ENCODE measurements at regions not wholly inside any gene's neighbourhood (a gene's known extent, or its start where the extent isn't known, plus 50 kb on each side); places are given as distances from the start of the nearest gene placed in this dataset.

DNA sequence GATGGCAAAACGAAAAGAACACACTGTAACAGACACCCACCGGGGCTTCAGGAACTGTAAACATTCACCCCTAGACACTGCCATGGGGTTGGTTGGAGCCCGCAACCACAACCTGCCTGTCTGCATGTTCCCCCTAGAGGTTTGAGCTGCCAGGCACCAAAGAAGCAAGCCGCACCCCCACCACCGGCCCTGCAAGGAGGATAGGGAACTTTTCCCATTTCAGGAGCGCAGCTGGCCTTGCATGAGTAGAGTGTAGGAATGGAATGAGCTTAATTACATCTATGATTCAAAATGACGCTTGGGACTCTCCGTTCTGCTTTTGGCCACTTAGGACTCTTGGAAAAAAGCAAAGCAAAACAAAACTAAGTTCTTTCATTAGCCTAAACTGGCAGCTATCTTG is 243.6 kb upstream of the CTSO start:
- no peak for DNase-seq

- DNase-seq: no peak
Measured at GRCh38 chr4:156196722-156197121, 243.1 kb upstream of the CTSO start.

DNA sequence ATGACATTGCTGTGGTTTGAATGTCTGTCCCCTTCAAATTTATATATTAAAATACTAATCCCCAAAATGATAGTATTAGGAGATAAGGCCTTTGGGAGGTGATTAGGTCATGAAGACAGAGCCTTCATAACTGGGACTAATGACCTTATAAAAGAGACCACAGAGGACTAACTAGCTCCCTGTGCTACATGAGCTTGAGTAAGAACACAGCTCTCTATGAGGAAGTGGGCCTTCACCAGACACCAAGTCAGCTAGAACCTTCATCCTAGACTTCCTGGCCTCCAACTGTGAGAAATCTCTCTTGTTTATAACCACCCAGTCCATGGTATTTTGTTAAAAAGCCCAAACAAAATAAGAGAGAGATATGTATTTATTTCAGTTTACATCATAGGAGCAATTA is 242.2 kb upstream of the CTSO start:
- no peak for DNase-seq

- DNase-seq: no peak
Measured at GRCh38 chr4:156194896-156195295, 241.2 kb upstream of the CTSO start.

GRCh38 chr4:156193800-156194199 is 240.1 kb upstream of the CTSO start:
- DNase-seq: no peak

GRCh38 chr4:156193106-156193505 is 239.4 kb upstream of the CTSO start:
- no peak for DNase-seq

GRCh38 chr4:156192033-156192432 is 238.4 kb upstream of the CTSO start:
- no peak for DNase-seq

DNA sequence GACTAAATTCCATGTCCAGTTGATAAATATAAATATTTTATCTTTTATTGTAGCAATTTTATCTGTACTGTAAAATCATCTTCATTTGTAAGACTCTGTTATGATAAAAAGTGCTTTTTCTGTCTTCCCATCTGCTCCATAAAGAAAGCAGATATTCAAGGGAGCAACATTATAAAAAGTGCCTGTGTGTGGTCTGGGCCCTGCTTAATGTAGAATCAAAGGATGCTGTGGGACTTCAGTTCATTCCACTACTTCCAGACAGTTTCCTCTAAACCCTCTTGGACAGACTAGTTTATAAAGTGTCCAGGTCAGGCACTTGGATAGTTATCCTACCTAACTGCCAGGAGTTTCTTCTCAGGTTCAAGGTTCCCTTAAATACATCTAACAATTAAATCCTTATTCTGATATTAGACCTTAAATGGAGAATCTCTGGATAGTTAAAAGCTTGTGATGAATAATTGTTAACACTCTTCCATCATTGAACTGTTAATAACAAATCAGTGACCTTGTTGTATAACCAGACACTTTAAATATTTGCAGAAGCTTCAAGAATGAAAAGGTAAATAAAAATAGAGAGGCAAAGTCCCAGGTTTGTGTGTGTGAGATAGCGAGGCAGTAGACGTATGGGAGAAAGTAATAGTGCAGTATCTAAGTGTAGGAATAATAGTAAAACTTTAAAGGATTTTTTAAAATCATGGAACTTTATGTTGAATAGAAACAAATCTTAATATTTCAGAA is 237.5 kb upstream of the CTSO start:
- no peak for DNase-seq

GRCh38 chr4:156190615-156191014 is 236.9 kb upstream of the CTSO start:
- DNase-seq: no peak

DNA sequence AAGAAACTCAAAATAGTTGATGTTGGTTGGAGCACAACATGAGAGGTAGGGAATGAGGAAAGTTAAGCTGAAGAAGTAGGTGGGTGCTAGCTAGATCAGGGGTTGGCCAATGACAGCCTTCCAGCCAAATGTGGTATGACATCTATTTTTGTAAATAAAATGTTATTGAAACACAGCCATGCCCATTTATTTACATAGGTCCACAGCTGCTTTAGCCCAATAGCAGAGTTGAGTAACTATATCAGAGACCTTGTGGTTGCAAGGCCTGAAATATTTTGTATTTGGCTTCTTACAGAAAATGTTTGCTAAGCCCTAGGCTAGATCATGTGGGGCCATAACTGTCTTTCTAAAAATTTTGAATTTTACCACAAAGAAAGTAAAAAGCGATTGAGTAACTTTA is 234.9 kb upstream of the CTSO start:
- DNase-seq: no peak

DNA sequence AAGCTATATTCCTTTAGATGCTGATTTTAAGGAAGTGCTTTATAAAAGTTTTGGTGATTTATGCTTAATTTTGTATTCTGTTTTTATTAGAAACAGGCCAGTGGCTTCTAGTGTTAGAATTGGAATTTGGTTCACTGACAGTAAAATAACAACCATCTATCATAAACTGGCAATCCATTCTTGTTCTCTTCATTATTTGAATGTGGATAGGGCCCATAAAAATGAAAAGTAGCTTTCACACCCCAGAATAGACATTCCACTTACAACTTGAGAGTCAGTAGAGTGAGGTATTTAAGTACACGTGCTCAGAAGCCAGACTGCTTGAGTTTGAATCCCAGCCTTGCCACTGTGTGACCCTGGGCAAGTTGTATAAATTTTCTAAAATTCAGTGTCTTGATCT is 232.4 kb upstream of the CTSO start:
- DNase-seq: no peak

- no peak for DNase-seq
Measured at GRCh38 chr4:156185514-156186055, 231.9 kb upstream of the CTSO start.

GRCh38 chr4:156182269-156182668 is 228.6 kb upstream of the CTSO start:
- no peak for DNase-seq

DNA sequence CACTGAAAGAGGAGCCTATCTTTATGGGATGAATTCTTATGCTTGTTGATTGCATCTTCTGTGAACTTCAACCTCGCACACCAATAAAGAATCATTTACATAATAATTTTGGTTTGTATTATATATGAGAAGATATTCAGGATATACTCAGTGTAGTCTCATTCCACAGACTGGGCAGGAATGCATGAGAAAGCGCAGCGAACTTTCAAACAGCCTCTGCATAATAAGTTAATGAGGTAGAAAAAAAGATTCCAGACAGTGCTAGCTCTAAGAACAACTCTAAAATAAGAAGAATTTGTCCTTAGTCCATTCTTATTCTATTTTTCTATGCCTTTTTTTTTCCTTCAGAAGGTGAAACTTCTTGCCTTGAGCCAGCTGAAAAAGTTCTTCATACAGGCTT is 224.3 kb upstream of the CTSO start:
- DNase-seq: no peak

DNA sequence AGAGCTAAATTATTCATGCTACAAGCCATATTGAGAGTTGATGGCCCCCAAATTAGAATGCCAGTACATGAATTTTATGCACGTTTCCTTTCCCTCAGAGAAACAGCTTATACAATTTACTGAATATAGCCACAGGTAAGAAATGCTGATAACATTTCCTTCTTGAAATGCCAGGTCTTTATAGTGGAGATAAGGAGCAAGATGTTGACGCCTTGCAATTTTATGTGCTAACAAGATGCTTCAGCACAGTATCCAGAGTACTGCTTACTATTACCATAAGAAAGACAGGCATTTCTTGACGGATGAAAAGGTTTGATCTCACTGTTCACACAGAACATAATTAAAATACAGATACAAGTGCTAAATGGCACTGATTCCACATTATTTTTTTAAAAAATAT is 223.2 kb upstream of the CTSO start:
- DNase-seq: no peak

DNA sequence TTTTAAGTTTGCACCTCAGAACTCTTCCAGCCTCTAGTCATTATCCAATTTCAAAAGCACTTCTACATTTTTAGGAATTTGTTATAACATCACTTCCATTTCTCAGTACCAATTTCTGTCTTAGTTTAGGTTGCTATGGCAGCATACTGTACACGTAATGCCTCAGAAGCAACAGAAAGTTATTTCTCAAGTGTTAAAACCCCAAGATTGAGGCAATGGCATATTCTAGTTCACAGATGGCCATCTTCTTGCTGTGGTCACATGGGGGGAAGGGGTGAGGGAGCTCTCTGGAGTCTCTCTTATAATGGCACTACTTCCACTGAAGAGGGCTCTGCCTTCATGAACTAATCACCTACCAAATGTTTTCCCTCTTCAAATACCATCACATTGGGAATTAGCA is 220.3 kb upstream of the CTSO start:
- DNase-seq: no peak

- DNase-seq: no peak
Measured at GRCh38 chr4:156173486-156173885, 219.8 kb upstream of the CTSO start.

- no peak for DNase-seq
Measured at GRCh38 chr4:156169861-156170260, 216.2 kb upstream of the CTSO start.

- peak; percentile 0 for DNase-seq
Measured at GRCh38 chr4:156169011-156169410, 215.3 kb upstream of the CTSO start.

DNA sequence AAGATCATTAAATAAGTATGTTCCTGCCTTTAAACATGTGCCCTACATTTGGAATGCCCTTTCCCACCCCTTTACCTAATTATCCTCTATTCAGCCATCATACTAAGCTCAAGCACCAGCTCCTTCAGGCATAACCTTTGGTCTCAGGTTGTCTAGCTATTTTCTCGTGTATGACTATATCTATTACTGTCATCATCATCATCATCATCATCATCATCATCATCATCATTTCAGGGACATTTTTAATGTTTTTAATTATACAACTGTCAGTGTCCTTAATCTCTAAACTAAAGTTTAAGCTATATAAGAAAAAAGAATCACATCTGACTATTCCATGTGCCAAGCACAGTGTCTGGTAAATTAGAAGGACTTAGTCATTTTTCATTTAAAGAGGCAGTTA is 214.6 kb upstream of the CTSO start:
- no peak for DNase-seq

DNA sequence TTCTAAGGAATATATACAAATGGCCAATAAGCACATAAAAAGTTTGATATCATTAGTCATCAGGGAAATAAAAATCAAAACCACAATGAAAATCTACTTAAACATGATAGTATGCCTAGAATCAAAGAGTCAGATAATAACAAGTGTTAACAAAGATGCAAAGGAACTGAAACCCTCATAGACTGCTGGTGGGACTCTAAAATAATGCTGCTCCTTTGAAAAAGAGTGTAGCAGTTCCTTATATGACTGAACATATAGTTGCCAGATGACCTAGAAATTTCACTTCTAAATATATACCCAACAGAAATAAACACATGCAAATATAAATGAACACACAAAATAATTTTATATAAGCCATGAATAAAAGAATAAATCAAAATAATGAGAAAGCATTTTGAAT is 205.1 kb upstream of the CTSO start:
- no peak for DNase-seq

- no peak for DNase-seq
Measured at GRCh38 chr4:156154978-156155377, 201.3 kb upstream of the CTSO start.

DNA sequence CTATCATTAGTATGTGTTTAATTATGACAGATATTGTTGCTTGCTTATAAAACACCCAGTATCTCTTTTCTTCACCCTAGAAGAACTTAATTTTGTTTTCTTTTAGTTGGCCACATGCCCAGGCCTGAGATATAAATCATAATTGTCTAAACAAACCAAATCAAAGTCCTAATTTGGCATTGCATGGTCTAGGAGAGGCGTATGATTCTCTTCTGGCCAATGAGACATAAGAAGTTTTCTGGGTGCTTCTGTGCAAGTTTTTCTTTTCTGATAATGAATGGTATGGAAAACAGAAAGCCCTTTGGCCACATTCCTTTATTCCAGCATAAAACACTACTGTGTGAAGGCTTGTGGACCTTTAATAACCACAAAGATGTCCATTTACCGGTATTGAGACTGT is 192.9 kb upstream of the CTSO start:
- DNase-seq: no peak

DNA sequence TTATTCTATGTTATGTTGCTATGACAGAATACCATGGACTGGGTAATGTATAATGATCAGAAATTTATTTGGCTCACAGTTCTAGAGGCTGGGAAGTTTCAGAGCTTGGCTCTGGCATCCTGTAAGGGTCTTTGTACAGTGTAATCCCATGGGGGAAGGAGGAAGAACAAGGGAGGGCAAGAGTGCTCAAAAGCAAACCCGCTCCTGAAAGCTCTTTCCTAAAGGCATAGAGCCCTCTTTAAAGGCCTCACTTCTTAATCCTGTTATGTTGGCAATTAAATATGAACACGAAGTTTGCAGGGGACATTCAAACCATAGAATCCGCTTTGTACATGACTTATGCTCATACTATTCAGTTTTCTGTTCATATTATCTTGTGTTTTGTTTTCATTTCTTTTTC is 191.3 kb upstream of the CTSO start:
- DNase-seq: no peak

- DNase-seq: no peak
Measured at GRCh38 chr4:156138781-156139280, 185.2 kb upstream of the CTSO start.
